Mesendoderm (in vitro differentiated cells): ENCODE measurements at regions not wholly inside any gene's neighbourhood (a gene's known extent, or its start where the extent isn't known, plus 50 kb on each side); places are given as distances from the start of the nearest gene placed in this dataset.

Source experiments
- DNase-seq: peaks from one replicate; pipeline ENCODE4 v3.0.0; 2013
- H2AK5ac ChIP-seq: 2 replicates; pipeline ENCODE4 v1.6.1; 2013; ENCODE audit warnings: low read length, inconsistent platforms
- H2BK120ac ChIP-seq: 2 replicates; pipeline ENCODE4 v1.6.1; 2013; ENCODE audit warnings: low read depth, mild to moderate bottlenecking, low read length, moderate library complexity, mixed read lengths
- H2BK15ac ChIP-seq: replicated peaks from 2 replicates; pipeline ENCODE4 v1.6.1; 2013; ENCODE audit warnings: low read depth, mild to moderate bottlenecking, moderate library complexity
- H2BK5ac ChIP-seq: 2 replicates; pipeline ENCODE4 v1.6.1; 2013; ENCODE audit warnings: low read length, inconsistent platforms
- H3K18ac ChIP-seq: 2 replicates; pipeline ENCODE4 v1.6.1; 2013; ENCODE audit warnings: mild to moderate bottlenecking, low read length, mixed read lengths
- H3K23ac ChIP-seq: one replicate; pipeline ENCODE4 v1.6.1; 2013; ENCODE audit warnings: low read length
- H3K27ac ChIP-seq: 2 replicates; pipeline ENCODE4 v1.5.1; 2013; ENCODE audit warnings: low read depth, mild to moderate bottlenecking, inconsistent platforms, low read length, moderate library complexity
- H3K27me3 ChIP-seq: 2 replicates; pipeline ENCODE4 v1.6.1; 2013; ENCODE audit warnings: low read length, control low read depth, mild to moderate bottlenecking, inconsistent platforms; ENCODE audit not compliant: insufficient read depth, poor library complexity
- H3K36me3 ChIP-seq: 2 replicates; pipeline ENCODE4 v1.6.1; 2013; ENCODE audit warnings: low read length, inconsistent platforms; ENCODE audit not compliant: control insufficient read depth, insufficient read depth
- H3K4ac ChIP-seq: one replicate; pipeline ENCODE4 v1.6.1; 2013; ENCODE audit warnings: low read depth, mild to moderate bottlenecking, low read length, moderate library complexity
- H3K4me1 ChIP-seq: 2 replicates; pipeline ENCODE4 v1.6.1; 2013; ENCODE audit warnings: low read depth, low read length, inconsistent platforms; ENCODE audit not compliant: control insufficient read depth
- H3K4me2 ChIP-seq: 2 replicates; pipeline ENCODE4 v1.6.1; 2013; ENCODE audit warnings: low read length
- H3K4me3 ChIP-seq: 2 replicates; pipeline ENCODE4 v1.5.1; 2013; ENCODE audit warnings: mild to moderate bottlenecking, low read length
- H3K56ac ChIP-seq: one replicate; pipeline ENCODE4 v1.6.1; 2013; ENCODE audit warnings: low read length
- H3K79me1 ChIP-seq: 2 replicates; pipeline ENCODE4 v1.6.1; 2013; ENCODE audit warnings: low read length, inconsistent platforms
- H3K79me2 ChIP-seq: 2 replicates; pipeline ENCODE4 v1.6.1; 2013; ENCODE audit warnings: mild to moderate bottlenecking, low read length; ENCODE audit not compliant: control insufficient read depth, insufficient read depth
- H3K9ac ChIP-seq: 2 replicates; pipeline ENCODE4 v1.6.1; 2013; ENCODE audit warnings: low read length, inconsistent platforms
- H4K5ac ChIP-seq: one replicate; pipeline ENCODE4 v1.6.1; 2013; ENCODE audit warnings: low read length
- H4K8ac ChIP-seq: one replicate; pipeline ENCODE4 v1.6.1; 2013; ENCODE audit warnings: low read depth, mild to moderate bottlenecking, control low read depth, low read length, moderate library complexity
- WGBS: extraction: QIAGEN DNeasy Blood & Tissue Kit; methylation state at CpG from one replicate; pipeline ENCODE4 v1.1.7; 2013; ENCODE audit warnings: low lambda C conversion rate, missing lambda C conversion rate; ENCODE audit not compliant: insufficient coverage; ENCODE audit errors: extremely low coverage; 5-methylcytosine and 5-hydroxymethylcytosine counted together

- Histone ChIP-seq H3K23ac (no peak overlapping the region), H2BK15ac (no peak overlapping the region), H3K36me3 (no peaks in the 10 kb centered on the region), H3K79me2 (no peaks in the 10 kb centered on the region), H3K27me3 (no peaks in the 10 kb centered on the region), H3K4me1 (no peaks in the 10 kb centered on the region), H2BK5ac (no peak overlapping the region), H3K4ac (no peak overlapping the region), H2BK120ac (no peak overlapping the region), H4K8ac (no peak overlapping the region), H3K9ac (no peak overlapping the region), H3K4me2 (no peak overlapping the region), H3K27ac (no peak overlapping the region), H4K5ac (no peak overlapping the region), H3K79me1 (no peaks in the 10 kb centered on the region), H3K18ac (no peak overlapping the region), H2AK5ac (no peak overlapping the region), H3K56ac (no peak overlapping the region), H3K4me3 (no peak overlapping the region)
- WGBS = no CpG with 5 or more reads among the region's 2 CpGs
- no peak for DNase-seq
Observed at GRCh38 chr6:156030053-156030452, 574.4 kb upstream of the NOX3 start.

DNA sequence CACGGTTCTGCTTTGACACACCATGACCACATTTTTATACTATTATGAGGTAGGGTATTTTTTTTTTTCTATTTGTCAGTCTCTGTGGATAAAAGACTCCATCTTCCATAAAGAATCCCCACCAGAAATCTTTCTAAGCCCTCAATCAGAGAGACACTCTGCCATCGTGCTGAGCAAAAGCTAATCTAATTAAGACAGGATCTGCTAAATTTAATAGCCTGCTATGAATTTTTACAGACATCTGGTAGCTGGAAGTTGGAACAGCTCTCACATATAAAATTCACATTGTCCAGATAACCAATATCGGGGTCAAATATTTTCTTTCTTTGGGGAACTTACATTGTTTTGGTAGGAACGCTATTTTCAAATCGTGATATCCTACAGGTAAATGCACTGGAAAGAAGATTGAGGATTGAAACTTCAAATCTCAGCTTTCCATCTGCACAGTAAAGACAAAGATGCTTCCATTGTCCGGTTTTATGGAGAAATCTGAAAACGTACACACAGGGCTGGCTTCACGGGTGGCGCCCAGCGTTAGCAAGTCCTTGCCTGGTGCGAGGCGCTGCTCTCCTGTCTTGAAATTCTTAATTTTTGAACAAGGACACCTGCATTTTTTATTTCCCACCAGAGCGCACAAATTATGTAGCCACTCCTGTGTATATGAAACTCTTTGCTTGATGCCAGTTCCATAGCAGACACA is 573.8 kb upstream of the NOX3 start:
- no peaks in the 10 kb centered on the region for H3K36me3 ChIP-seq
- no peak overlapping the region for H2BK15ac ChIP-seq
- no peaks in the 10 kb centered on the region for H3K4me1 ChIP-seq
- no peak overlapping the region for H2BK5ac ChIP-seq
- no peak overlapping the region for H3K9ac ChIP-seq
- no peaks in the 10 kb centered on the region for H3K79me1 ChIP-seq
- no peak overlapping the region for H3K56ac ChIP-seq
- H4K5ac ChIP-seq = no peak overlapping the region
- H3K4ac ChIP-seq = no peak overlapping the region
- no peak overlapping the region for H4K8ac ChIP-seq
- H3K27ac ChIP-seq = no peak overlapping the region
- no peak overlapping the region for H3K4me3 ChIP-seq
- no CpG with 5 or more reads among the region's 13 CpGs for WGBS
- no peak overlapping the region for H3K18ac ChIP-seq
- H3K23ac ChIP-seq = no peak overlapping the region
- no peak overlapping the region for H2AK5ac ChIP-seq
- H3K79me2 ChIP-seq = no peaks in the 10 kb centered on the region
- DNase-seq = no peak
- H3K4me2 ChIP-seq = no peak overlapping the region
- no peaks in the 10 kb centered on the region for H3K27me3 ChIP-seq
- no peak overlapping the region for H2BK120ac ChIP-seq

DNA sequence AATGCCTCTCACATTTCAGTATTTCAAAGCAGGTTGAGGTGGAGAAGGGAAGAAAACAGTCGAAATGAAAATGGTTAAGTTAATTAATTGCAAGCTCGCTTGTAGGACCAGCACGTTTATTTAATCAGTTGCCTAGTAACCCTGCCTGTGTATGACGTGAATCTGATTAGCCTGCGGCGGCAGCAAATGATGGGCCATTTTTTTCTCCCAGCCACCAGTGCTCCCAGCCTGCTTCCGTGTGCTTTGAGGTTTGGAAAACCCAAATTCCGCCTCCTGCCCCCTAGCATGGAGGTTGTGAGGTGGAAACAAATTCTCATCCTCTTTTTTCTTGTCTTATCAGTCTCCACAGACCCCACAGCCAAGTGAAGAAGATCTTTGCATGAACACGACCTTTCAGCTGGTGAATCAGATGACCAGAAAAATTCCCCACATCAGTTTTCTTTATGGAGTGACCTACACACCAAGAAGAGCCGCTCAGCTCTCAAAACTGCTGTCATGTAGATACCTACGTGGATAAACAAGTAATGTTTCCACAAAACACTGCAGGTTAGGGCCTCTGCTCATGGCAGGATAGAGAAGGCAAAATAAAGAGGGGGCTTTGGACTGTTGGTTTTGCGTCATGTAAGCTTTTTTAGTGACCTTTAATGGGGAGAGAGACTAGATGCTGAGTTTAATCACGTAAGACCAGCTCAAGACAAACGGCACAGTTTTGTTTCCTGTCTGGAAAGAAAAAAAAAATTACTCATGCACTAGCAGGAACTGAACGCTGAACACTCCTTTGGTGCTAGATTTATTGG is 572.9 kb upstream of the NOX3 start:
- WGBS = no CpG with 5 or more reads among the region's 15 CpGs
- Histone ChIP-seq H3K4ac (no peak overlapping the region), H3K9ac (no peak overlapping the region), H3K4me1 (no peaks in the 10 kb centered on the region), H3K79me1 (no peaks in the 10 kb centered on the region), H2BK5ac (no peak overlapping the region), H3K56ac (no peak overlapping the region), H3K4me2 (no peak overlapping the region), H4K5ac (no peak overlapping the region), H2BK15ac (no peak overlapping the region), H2BK120ac (no peak overlapping the region), H4K8ac (no peak overlapping the region), H3K27me3 (no peaks in the 10 kb centered on the region), H3K27ac (no peak overlapping the region), H2AK5ac (no peak overlapping the region), H3K79me2 (no peaks in the 10 kb centered on the region), H3K4me3 (no peak overlapping the region), H3K18ac (no peak overlapping the region), H3K36me3 (no peaks in the 10 kb centered on the region), H3K23ac (no peak overlapping the region)
- DNase-seq = no peak

GRCh38 chr6:156027248-156027626 is 571.6 kb upstream of the NOX3 start:
- no peak overlapping the region for H3K9ac ChIP-seq
- H3K4me1 ChIP-seq = no peaks in the 10 kb centered on the region
- H3K56ac ChIP-seq = no peak overlapping the region
- no peak overlapping the region for H3K27ac ChIP-seq
- H3K36me3 ChIP-seq = no peaks in the 10 kb centered on the region
- no peak overlapping the region for H2BK5ac ChIP-seq
- no peak overlapping the region for H2BK120ac ChIP-seq
- no peak overlapping the region for H3K23ac ChIP-seq
- H4K5ac ChIP-seq = no peak overlapping the region
- H3K27me3 ChIP-seq = no peaks in the 10 kb centered on the region
- H3K79me1 ChIP-seq = no peaks in the 10 kb centered on the region
- H3K4me2 ChIP-seq = no peak overlapping the region
- no peak overlapping the region for H4K8ac ChIP-seq
- H2AK5ac ChIP-seq = no peak overlapping the region
- no peak overlapping the region for H2BK15ac ChIP-seq
- no peaks in the 10 kb centered on the region for H3K79me2 ChIP-seq
- no CpG with 5 or more reads among the region's 3 CpGs for WGBS
- H3K18ac ChIP-seq = no peak overlapping the region
- H3K4me3 ChIP-seq = no peak overlapping the region
- no peak for DNase-seq
- no peak overlapping the region for H3K4ac ChIP-seq

- Histone ChIP-seq H3K18ac (no peak overlapping the region), H2BK5ac (no peak overlapping the region), H3K79me1 (no peaks in the 10 kb centered on the region), H3K79me2 (no peaks in the 10 kb centered on the region), H4K8ac (no peak overlapping the region), H3K4ac (no peak overlapping the region), H3K4me3 (no peak overlapping the region), H2BK120ac (no peak overlapping the region), H3K4me1 (no peaks in the 10 kb centered on the region), H3K56ac (no peak overlapping the region), H2AK5ac (no peak overlapping the region), H3K4me2 (no peak overlapping the region), H4K5ac (no peak overlapping the region), H3K27me3 (no peaks in the 10 kb centered on the region), H3K36me3 (no peaks in the 10 kb centered on the region), H3K27ac (no peak overlapping the region), H2BK15ac (no peak overlapping the region), H3K23ac (no peak overlapping the region), H3K9ac (no peak overlapping the region)
- no CpG with 5 or more reads among the region's 4 CpGs for WGBS
- no peak for DNase-seq
Observed at GRCh38 chr6:156026486-156027247, 571.0 kb upstream of the NOX3 start.
